Esophagus (tissue), 2 donors: ENCODE measurements at regions not wholly inside any gene's neighbourhood (a gene's known extent, or its start where the extent isn't known, plus 50 kb on each side); places are given as distances from the start of the nearest gene placed in this dataset.
"Not testable (repeated sequence)": the region's sequence is repeated elsewhere in the genome, so short reads cannot be mapped to it uniquely, and the experiment has no call there.

ENCODE experiments used
- H3K27ac ChIP-seq, 2 donors: one replicate each; pipeline ENCODE4 v1.5.1; 2013; ENCODE audit warnings: low read depth in 2 of 2, mild to moderate bottlenecking in 2 of 2, inconsistent platforms in 1 of 2, low read length in 1 of 2, moderate library complexity in 1 of 2
- H3K27me3 ChIP-seq, 2 donors: one replicate each; pipeline ENCODE4 v1.6.1; 2013; ENCODE audit warnings: low read length in 2 of 2, control low read depth in 1 of 2, mild to moderate bottlenecking in 1 of 2; ENCODE audit not compliant: insufficient read depth in 2 of 2, control insufficient read depth in 1 of 2
- H3K36me3 ChIP-seq, 2 donors: one replicate each; pipeline ENCODE4 v1.6.1; 2013; ENCODE audit warnings: low read length in 1 of 2; ENCODE audit not compliant: control insufficient read depth in 2 of 2, insufficient read depth in 2 of 2
- H3K4me1 ChIP-seq, 2 donors: one replicate each; pipeline ENCODE4 v1.6.1; 2013; ENCODE audit warnings: low read length in 1 of 2; ENCODE audit not compliant: control insufficient read depth in 2 of 2, insufficient read depth in 2 of 2
- H3K4me3 ChIP-seq, 2 donors: one replicate each; pipeline ENCODE4 v1.5.1; 2013; ENCODE audit warnings: low read length in 2 of 2, mild to moderate bottlenecking in 2 of 2, low read depth in 1 of 2, moderate library complexity in 1 of 2
- H3K9me3 ChIP-seq, 2 donors: one replicate each; pipeline ENCODE4 v1.6.1; 2013; ENCODE audit warnings: mild to moderate bottlenecking in 2 of 2, low read depth in 1 of 2, low read length in 1 of 2, moderate library complexity in 1 of 2; ENCODE audit not compliant: control insufficient read depth in 2 of 2, insufficient read depth in 1 of 2
- WGBS, 2 donors: extraction: QIAGEN DNeasy Blood & Tissue Kit; methylation state at CpG; one replicate each; pipeline ENCODE4 v1.1.7; 2013; 5-methylcytosine and 5-hydroxymethylcytosine counted together
- donor health status: healthy with polysubstance abuse.
- donor health status: Bipolar disorder and iron deficiency.

- Histone ChIP-seq H3K9me3 (peaks cover 2 to 5% of the 10 kb centered on the region in 2 donors), H3K27me3 (no peaks in the 10 kb centered on the region), H3K4me1 (no peaks in the 10 kb centered on the region), H3K36me3 (no peaks in the 10 kb centered on the region), H3K27ac (no peak overlapping the region), H3K4me3 (no peak overlapping the region)
- 96 to 97% methylated on average over 23 of the region's 23 CpGs for WGBS, 2 donors
Observed at GRCh38 chr3:165918657-165918979, 81.4 kb upstream of the BCHE start.

GRCh38 chr3:165917938-165918656 is 80.9 kb upstream of the BCHE start:
- H3K4me1 ChIP-seq, H3K4me3 ChIP-seq, H3K9me3 ChIP-seq, H3K27ac ChIP-seq, H3K36me3 ChIP-seq, H3K27me3 ChIP-seq: not testable (repeated sequence)
- WGBS, 2 donors = 95 to 96% methylated on average over 21 to 24 of the region's 24 CpGs

- H3K4me1 ChIP-seq, H3K9me3 ChIP-seq, H3K27ac ChIP-seq, H3K4me3 ChIP-seq, H3K27me3 ChIP-seq, H3K36me3 ChIP-seq: not testable (repeated sequence)
Observed at GRCh38 chr3:165915104-165915503, 77.9 kb upstream of the BCHE start.

- 75 to 80% methylated on average over 7 of the region's 7 CpGs for WGBS, 2 donors
- H3K36me3 ChIP-seq = no peaks in the 10 kb centered on the region
- H3K4me3 ChIP-seq = no peak overlapping the region
- no peak overlapping the region for H3K27ac ChIP-seq
- H3K27me3 ChIP-seq = no peaks in the 10 kb centered on the region
- H3K4me1 ChIP-seq = no peaks in the 10 kb centered on the region
- no peaks in the 10 kb centered on the region for H3K9me3 ChIP-seq
Observed at GRCh38 chr3:165903885-165904630, 66.8 kb upstream of the BCHE start.

- 83 to 89% methylated on average over 1 of the region's 1 CpG for WGBS, 2 donors
Observed at GRCh38 chr3:165899066-165899465, 61.8 kb upstream of the BCHE start.

GRCh38 chr3:165897137-165897536 is 59.9 kb upstream of the BCHE start:
- no peak overlapping the region for H3K27ac ChIP-seq
- WGBS, 2 donors = 76 to 82% methylated on average over 7 of the region's 7 CpGs
- no peaks in the 10 kb centered on the region for H3K9me3 ChIP-seq
- no peak overlapping the region for H3K4me3 ChIP-seq
- no peaks in the 10 kb centered on the region for H3K27me3 ChIP-seq
- H3K4me1 ChIP-seq = no peaks in the 10 kb centered on the region
- no peaks in the 10 kb centered on the region for H3K36me3 ChIP-seq

More at GRCh38 chr3:165899066-165899465, 61.8 kb upstream of the BCHE start:
- H3K4me1 ChIP-seq = no peaks in the 10 kb centered on the region
- H3K27me3 ChIP-seq = no peaks in the 10 kb centered on the region
- no peak overlapping the region for H3K4me3 ChIP-seq
- no peak overlapping the region for H3K27ac ChIP-seq
- no peaks in the 10 kb centered on the region for H3K9me3 ChIP-seq
- no peaks in the 10 kb centered on the region for H3K36me3 ChIP-seq

- Histone ChIP-seq H3K4me3 (no peak overlapping the region), H3K9me3 (no peaks in the 10 kb centered on the region), H3K4me1 (no peaks in the 10 kb centered on the region), H3K36me3 (no peaks in the 10 kb centered on the region), H3K27me3 (no peaks in the 10 kb centered on the region), H3K27ac (no peak overlapping the region)
- WGBS, 2 donors = 51 to 53% methylated on average over 5 of the region's 5 CpGs
Observed at GRCh38 chr3:165895919-165896318, 58.7 kb upstream of the BCHE start.

GRCh38 chr3:165892565-165892964 is 55.3 kb upstream of the BCHE start:
- H3K4me3 ChIP-seq = no peak overlapping the region
- no peak overlapping the region for H3K27ac ChIP-seq
- no peaks in the 10 kb centered on the region for H3K36me3 ChIP-seq
- H3K4me1 ChIP-seq = no peaks in the 10 kb centered on the region
- WGBS, 2 donors = 66 to 68% methylated on average over 4 of the region's 4 CpGs
- no peaks in the 10 kb centered on the region for H3K9me3 ChIP-seq
- H3K27me3 ChIP-seq = no peaks in the 10 kb centered on the region
